ENCODE measurements at regions not wholly inside any gene's neighbourhood (a gene's known extent, or its start where the extent isn't known, plus 50 kb on each side); places are given as distances from the start of the nearest gene placed in this dataset.
"Not testable (repeated sequence)": the region's sequence is repeated elsewhere in the genome, so short reads cannot be mapped to it uniquely, and the experiment has no call there.

DNA sequence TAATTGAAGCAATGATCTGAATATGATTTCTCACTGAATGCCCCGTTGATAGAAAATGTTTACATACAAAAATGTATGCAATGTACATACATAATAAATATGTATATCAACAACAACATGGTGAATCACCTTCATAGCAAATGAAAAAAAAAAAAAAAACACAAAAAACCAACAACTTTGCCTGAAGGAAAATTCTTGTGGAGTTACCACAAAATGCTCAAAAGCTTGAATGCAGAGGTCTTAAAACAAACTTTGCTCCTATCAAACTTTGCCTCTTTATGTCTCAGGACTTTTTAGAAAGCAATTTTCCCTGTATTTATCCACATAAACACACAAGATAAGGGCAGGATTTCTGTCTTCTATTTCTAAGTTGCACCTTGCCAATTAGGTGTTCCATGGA, 92.9 kb upstream of the SIX2 start:
- DNase-seq, result no peak

GRCh38 chr2:45096996-45097395, 87.7 kb upstream of the SIX2 start:
- no peak for DNase-seq

DNA sequence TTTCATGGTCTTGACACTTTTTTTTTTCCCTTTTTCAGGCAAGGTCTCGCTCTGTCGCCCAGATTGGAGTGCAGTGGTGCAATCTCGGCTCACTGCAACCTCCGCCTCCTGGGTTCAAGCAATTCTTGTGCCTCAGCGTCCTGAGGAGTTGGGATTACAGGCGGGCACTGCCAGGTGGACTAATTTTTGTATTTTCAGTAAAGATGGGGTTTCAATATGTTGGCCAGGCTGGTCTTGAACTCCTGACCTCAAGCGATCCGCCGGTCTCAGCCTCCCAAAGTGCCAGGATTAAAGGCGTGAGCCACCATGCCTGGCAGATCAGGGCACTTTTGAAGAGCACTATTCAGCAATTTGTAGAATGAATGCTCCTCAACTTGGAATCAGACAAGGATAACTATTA, 86.8 kb upstream of the SIX2 start:
- not testable (repeated sequence) for DNase-seq

DNA sequence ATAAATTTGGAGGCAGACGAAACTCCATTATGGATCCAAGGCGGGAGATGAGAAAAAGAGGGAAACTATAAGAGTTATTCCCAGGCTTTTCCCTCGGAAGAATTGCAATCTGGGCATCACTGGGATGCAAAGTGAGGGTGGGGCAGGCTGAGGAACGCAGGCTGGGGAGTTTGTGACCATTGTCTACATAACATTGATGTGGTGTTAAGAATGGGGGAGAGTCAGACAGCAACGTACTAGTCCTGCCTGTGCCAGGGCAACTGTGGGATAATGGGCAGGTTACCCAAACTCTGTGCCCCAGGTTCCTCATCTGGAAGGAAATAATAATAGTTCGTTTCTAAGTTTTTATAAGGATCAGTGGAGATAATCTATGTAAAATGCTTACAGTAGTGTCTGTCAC, 84.4 kb upstream of the SIX2 start:
- no peak for DNase-seq

DNA sequence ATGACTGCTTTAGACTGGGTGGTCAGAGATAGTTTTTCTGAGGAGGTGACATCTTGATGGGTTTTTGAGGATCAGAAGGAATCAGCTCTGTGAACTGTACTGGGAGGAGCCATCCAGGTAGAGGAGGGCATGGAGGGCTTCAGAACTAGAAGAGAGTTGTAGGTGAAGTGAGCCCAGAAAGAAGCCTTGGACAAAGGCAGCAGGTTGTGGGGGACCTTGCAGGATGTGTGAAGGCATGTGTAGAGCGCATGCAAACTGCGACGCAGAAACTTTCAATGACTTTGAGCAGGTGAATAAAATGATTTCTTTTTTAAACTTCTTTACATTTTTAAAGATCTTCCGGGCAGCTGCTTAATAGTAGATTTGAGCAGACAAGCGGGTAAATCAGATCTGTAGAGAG, 83.9 kb upstream of the SIX2 start:
- no peak for DNase-seq

GRCh38 chr2:45089554-45090261, 80.5 kb upstream of the SIX2 start:
- no peak for DNase-seq

DNA sequence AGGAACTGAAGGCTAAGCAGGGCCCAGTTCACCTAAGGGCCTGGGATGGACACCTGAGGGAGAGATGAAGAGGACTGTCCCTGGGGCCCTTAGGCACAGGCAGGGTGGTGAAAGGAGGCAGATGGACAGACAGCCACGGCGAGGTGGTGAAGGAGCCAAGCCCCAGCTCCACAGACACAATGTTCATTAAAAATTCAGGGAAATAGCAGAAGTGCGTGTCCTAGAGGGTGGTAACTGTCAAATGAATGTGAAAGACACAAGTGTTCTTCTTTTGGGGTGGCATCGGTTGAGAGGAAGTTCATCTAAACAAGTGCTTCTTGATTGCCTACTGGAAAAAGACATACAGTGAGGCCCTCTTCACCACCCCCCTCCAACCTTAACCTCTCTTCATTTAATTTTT, 76.2 kb upstream of the SIX2 start:
- DNase-seq, result no peak

- DNase-seq, result no peak
Observed at GRCh38 chr2:45084361-45085020, 75.2 kb upstream of the SIX2 start.

DNA sequence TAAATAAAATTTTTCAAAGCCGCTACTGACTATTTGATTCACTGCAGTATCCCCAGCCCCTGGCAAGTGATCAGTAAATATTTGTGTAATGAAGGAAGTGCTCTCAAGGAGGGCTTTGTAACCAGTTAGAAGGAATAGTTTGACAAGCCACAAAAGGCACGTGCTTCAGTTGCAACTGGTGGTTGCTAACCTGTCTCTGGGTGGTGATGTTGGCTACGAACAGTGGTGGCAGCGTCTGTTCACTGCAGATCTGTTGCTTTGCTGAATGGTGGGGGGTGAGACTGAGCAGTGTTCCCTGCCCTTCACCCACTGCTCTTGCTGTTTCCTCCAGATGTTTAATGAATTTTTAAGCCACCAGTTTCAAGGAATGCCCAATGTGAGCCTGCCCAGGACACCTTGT, 73.9 kb upstream of the SIX2 start:
- DNase-seq, result no peak

GRCh38 chr2:45074713-45075112, 65.5 kb upstream of the SIX2 start:
- no peak for DNase-seq

DNA sequence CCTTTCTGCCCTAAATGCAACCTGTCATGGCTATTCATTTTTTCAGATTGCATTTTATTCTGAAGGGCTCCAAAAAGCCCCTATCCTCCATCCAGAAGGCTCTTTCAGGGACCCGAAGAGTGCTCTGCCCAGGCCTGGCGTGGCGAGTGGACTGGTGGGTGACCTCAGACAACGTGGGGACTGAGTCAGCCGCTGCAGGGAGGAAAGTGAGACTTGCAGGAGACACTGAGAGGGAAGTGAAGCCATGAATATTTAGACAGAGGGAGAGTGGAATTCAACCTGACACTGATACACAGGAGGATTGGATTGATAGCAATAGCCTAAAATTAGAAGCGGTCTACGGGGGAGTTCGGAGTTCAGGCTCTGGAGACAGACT, 63.6 kb upstream of the SIX2 start:
- DNase-seq, result no peak

DNA sequence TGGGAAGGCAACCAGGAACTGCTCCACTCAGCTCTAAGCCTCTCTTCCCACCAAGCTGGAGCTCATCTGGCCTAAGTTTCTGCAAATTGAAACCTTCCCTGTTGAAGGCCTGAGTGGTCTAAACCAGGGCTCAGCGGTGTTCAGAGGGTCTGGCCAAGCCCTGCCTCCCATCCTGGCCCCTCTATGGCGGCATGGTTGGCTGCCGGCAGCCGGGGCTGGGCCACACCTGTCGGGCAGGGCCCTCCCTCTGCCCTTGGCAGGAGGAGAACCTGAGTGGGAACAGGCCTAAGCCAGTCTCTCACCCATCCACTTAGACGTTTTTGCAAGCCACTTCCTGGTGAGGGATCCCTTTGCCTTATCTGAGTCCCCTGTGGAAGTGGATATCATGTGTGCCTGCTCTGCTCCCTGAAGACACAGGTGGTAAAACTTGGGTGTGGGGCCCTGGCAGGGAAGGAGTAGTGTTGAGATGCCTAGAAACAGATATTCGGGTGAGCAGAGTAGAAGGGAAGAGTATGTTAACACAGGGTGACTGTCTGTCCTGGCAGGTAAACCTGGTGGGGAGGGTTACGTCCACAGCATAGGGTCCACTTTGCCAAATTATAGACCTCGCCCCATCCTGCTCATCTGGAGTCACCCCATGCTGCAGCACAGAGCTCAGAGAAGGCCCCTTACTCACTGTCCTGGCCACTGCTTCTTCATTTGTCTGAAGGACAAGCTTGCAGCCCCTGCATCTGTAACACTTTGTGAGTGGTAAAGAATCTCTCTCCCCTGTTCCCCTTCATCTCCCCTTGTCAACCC, 63.0 kb upstream of the SIX2 start:
- DNase-seq, result no peak

- no peak for DNase-seq
Observed at GRCh38 chr2:45070113-45070652, 60.9 kb upstream of the SIX2 start.

DNA sequence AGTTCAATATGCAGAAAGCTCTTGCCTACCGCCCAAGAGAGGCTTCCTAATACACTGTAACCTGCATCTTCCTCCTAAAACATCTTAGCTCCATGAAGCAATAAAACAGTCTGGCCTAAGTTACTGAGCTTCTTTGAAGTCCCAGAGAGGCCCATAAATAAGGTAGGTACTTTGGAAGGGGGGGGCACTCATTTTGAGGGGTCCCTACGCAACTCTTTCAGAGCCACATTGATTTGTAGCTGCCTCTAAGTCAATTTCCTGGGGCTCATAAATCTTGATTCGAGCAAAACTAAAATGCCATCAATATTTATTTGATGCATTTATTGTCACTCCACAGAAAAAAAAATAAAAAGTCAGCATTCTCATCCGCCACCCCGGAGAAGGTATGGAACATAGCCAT, 60.4 kb upstream of the SIX2 start:
- no peak for DNase-seq

DNA sequence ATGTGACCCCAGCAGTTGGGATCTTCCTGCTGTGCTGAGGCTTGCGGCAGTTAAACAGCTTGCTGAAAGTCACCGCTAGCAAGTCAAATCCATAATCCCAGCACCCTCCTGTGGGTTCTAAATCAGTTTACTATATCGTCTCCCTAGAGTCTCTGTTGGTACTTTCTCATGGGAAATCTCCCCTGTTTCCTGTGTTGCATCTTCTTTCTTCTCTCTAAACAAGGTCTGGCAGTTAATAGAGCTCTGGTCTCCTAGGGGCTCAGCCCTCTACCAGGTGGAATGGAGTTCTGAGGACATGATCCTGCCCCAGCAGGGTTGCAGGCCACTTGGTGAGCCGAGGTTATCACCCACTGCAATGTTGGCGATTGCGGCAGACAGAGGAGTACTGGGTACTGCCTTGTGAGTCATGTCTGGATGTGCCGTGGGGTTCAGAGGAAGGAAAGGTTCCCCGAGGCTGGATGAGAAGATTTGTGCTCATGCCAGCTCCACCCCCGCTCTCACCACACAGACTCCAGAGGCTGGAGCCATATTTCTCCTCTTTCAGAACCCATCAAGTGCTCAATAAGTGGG, 59.4 kb upstream of the SIX2 start:
- no peak for DNase-seq

DNA sequence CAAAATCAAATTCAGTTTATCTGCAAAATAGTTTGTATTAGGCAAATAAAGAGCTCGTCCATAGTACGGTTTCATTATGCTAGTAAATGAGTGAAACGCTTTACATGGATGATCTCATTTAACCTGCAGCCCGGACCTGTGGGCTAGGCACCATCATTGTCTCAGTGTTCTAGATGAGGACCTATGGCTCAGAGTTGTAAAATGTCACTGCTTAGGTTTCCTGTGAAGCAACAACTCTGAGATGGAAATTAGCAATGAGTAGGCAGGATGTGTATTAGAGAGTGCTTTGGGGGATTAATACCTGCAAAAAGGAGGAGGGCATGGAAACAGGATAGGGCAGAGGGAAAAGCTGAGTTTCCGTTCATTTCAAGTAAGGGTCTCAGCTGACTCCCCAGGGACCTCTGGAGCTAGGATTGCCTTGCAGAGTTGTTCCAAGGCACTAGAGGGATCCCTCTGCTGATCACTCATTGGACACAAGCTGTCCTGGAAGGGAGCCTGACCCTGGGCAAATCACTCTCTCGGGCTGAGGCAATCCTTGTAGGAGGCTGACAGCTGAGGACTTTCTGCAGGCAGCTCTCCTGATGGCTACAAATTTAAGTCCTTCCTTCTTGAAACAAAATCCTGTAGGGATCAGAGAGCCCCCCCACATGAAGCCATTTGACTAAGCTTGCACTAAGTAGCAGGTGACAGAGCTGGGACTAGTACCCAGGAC, 58.8 kb upstream of the SIX2 start:
- no peak for DNase-seq

All from GF-D8 (cell line).